ENCODE measurements at regions not wholly inside any gene's neighbourhood (a gene's known extent, or its start where the extent isn't known, plus 50 kb on each side); places are given as distances from the start of the nearest gene placed in this dataset.

- no peak for TF ChIP-seq CTCF (IDR thresholded peaks at IDR 0.05)
- DNase-seq (no peak), ATAC-seq (no peak)
- intact Hi-C loops (cut with DNase I): no loop called here
- Histone ChIP-seq H3K9me3 (no peaks in the 10 kb centered on the region), H3K27ac (no peak overlapping the region), H3K4me3 (no peak overlapping the region), H3K27me3 (ENCODE audit: low read depth) (no peaks in the 10 kb centered on the region), H3K4me1 (no peaks in the 10 kb centered on the region), H3K36me3 (peaks cover 12% of the 10 kb centered on the region)
These were observed 85.3 kb upstream of the TIAM2 start for GRCh38 chr6:154909821-154910220.

DNA sequence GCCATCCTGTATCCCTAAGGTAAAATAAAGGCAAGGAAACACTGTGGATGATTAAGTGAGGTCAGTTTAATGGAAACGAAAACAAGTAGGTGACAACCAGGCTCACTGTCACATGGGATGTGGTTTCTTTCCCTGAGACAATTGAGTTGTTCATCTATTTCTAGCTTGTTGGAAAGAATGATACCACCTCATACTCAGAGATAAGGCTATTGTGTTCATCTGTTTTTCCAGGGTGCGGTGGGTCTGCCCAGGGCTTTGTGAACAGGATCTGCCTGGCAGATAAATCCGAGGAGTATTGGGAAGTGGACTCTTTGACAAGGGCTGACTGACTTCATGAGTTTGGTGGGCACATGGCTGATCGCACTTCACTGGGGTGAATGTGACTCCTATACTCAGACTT lies 80.8 kb upstream of the TIAM2 start:
- ATAC-seq (no peak), DNase-seq (no peak)
- no peaks in the 10 kb centered on the region for H3K9me3 ChIP-seq
- no peak overlapping the region for H3K4me3 ChIP-seq
- H3K27ac ChIP-seq: no peak overlapping the region
- intact Hi-C loops (cut with DNase I): no loop called here
- no peak for TF ChIP-seq CTCF (IDR thresholded peaks at IDR 0.05)
- no peaks in the 10 kb centered on the region for H3K36me3 ChIP-seq
- H3K4me1 ChIP-seq: no peaks in the 10 kb centered on the region
- no peaks in the 10 kb centered on the region for H3K27me3 ChIP-seq (ENCODE audit: low read depth)

DNA sequence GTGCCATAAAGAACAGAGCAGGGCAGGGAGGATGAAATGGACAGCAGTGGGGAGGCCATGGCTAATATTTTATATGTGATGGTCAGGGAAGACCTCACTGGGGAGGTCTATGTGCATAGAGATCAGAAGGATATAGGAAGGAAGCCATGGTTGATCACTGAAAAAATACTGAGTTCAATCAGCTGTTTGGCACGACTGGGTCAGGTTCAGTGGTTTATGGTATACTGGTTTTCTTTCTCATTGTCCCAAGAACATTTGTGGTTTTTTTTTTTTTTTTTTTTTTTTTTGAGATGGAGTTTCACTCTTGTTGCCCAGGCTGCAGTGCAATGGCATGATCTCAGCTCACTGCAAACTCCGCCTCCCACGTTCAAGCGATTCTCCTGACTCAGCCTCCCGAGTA lies 78.3 kb upstream of the TIAM2 start:
- no peak for ATAC-seq

GRCh38 chr6:154917941-154918340 lies 77.2 kb upstream of the TIAM2 start:
- TF ChIP-seq CTCF (IDR thresholded peaks at IDR 0.05): no peak
- H3K36me3 ChIP-seq: no peaks in the 10 kb centered on the region
- H3K4me3 ChIP-seq: no peak overlapping the region
- no peak for ATAC-seq
- intact Hi-C loops (cut with DNase I): no loop called here
- no peak overlapping the region for H3K27ac ChIP-seq
- H3K9me3 ChIP-seq: no peaks in the 10 kb centered on the region
- no peaks in the 10 kb centered on the region for H3K27me3 ChIP-seq (ENCODE audit: low read depth)
- DNase-seq: no peak
- no peaks in the 10 kb centered on the region for H3K4me1 ChIP-seq

More for the DNA sequence above, 78.3 kb upstream of the TIAM2 start:
- intact Hi-C loops (cut with DNase I): no loop called here
- H3K27me3 ChIP-seq (ENCODE audit: low read depth): no peaks in the 10 kb centered on the region
- no peaks in the 10 kb centered on the region for H3K9me3 ChIP-seq
- no peaks in the 10 kb centered on the region for H3K36me3 ChIP-seq
- DNase-seq: no peak
- H3K27ac ChIP-seq: no peak overlapping the region
- H3K4me3 ChIP-seq: no peak overlapping the region
- H3K4me1 ChIP-seq: no peaks in the 10 kb centered on the region
- no peak for TF ChIP-seq CTCF (IDR thresholded peaks at IDR 0.05)

- no peak overlapping the region for H3K4me3 ChIP-seq
- intact Hi-C loops (cut with DNase I): no loop called here
- H3K36me3 ChIP-seq: no peaks in the 10 kb centered on the region
- DNase-seq (no peak), ATAC-seq (no peak)
- no peaks in the 10 kb centered on the region for H3K9me3 ChIP-seq
- no peak for TF ChIP-seq CTCF (IDR thresholded peaks at IDR 0.05)
- no peaks in the 10 kb centered on the region for H3K4me1 ChIP-seq
- H3K27me3 ChIP-seq (ENCODE audit: low read depth): no peaks in the 10 kb centered on the region
- H3K27ac ChIP-seq: no peak overlapping the region
These were observed 75.3 kb upstream of the TIAM2 start for GRCh38 chr6:154919806-154920205.

Data from lower lobe of right lung (tissue), 2 donors.